Cardiac septum (tissue), 1 donor: ENCODE measurements at regions not wholly inside any gene's neighbourhood (a gene's known extent, or its start where the extent isn't known, plus 50 kb on each side); places are given as distances from the start of the nearest gene placed in this dataset.

Source experiments
- DNase-seq: peaks from one replicate; pipeline ENCODE4 v3.0.0-alpha.2; 2020; ENCODE audit warnings: low spot score
- intact Hi-C: fragments of 100-400 bp; cut with DNase I; formaldehyde crosslinking; loops from one replicate; pipeline ENCODE4 v1.14.0; 2022
- donor health status: DM: no; HTN: no; CAD: no.

GRCh38 chrX:42627891-42628290, 150.1 kb downstream of the PPP1R2C start:
- DNase-seq = no peak
- intact Hi-C loops = no loop called here

GRCh38 chrX:42624524-42624923, 153.4 kb downstream of the PPP1R2C start:
- no peak for DNase-seq
- intact Hi-C loops = no loop called here

GRCh38 chrX:42619068-42619467, 158.9 kb downstream of the PPP1R2C start:
- DNase-seq = no peak

DNA sequence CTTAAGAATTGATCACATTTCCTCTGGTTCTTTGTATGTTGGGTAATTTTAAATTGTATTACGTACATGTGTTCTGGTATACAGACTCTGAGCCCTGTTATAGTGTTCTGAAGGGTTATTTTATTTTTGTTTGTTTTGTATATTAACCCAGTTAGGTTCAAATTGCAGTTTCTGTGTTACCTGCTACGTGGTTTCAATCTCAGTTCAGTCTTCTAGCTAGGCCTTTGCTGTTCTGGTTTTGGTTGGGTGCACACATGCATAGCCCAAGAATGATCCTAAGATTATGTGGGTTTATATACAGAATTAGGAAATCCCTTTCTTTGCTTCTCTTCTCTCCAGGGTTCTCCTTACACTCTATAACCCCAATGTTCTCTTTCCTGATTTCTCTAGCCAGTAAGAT, 161.0 kb downstream of the PPP1R2C start:
- DNase-seq = no peak
- intact Hi-C loops = no loop called here

More at GRCh38 chrX:42619068-42619467, 158.9 kb downstream of the PPP1R2C start:
- intact Hi-C loops = no loop called here

DNA sequence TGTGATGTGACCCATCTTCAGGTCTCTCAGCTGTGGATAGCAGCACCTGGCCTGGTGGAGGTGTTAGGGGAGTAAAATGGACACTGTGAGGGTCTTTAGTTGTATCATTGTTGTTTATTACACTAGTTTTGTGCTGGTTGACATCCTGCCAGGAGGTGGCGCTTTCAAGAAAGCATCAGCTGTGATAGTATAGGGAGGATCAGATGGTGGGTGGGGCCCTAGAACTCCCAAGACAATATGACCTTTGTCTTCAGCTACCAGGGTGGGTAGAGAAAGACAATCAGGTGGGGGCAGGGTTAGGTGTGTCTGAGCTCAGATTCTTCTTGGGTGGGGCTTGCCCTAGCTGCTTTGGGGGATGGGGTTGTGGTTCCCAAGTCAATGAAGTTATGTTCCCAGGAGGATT, 162.8 kb downstream of the PPP1R2C start:
- intact Hi-C loops = no loop called here
- no peak for DNase-seq

- no peak for DNase-seq
- intact Hi-C loops = no loop called here
Measured at GRCh38 chrX:42606591-42606990, 171.4 kb downstream of the PPP1R2C start.

DNA sequence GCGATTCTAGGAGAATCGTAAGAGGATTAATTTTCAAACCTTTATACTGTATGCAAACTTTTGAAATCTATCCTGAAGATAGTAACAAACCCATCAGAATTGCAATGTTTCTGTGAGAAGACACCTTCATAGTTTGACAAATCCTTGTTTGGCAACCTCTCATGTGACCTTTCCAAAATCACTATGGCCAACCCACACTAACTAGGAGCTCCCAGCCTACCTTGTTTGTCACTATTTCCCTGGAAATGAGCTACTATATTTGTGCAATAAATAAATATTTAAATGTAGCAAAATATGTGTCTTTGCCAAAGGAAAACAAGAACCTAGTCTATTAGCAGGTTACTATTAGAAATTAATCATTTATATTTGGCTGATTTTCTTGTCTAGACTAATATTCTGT, 173.7 kb downstream of the PPP1R2C start:
- no peak for DNase-seq
- intact Hi-C loops = no loop called here

DNA sequence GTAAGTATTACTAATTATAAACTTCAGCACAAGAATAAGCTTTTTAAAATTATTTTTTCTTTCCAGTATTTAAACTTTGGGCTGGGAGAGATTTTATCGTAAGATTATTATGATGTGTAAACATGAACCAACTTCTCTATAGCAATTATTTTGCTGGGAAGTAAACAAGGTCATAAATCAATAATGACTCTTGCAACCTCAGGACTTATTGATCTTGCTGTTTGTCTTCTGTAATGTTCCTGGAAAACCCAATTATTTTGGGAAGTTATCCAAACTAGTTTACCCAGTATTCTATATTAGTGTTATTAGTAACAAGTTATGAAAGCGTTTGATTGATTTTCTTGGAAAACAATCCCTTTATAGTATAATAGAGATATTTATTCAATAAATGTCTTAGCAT, 174.9 kb downstream of the PPP1R2C start:
- intact Hi-C loops = no loop called here
- DNase-seq = no peak

GRCh38 chrX:42602566-42602965, 175.4 kb downstream of the PPP1R2C start:
- intact Hi-C loops = no loop called here
- DNase-seq = no peak

GRCh38 chrX:42602136-42602535, 175.8 kb downstream of the PPP1R2C start:
- no peak for DNase-seq
- intact Hi-C loops = no loop called here

GRCh38 chrX:42597481-42597880, 180.5 kb downstream of the PPP1R2C start:
- DNase-seq = no peak
- intact Hi-C loops = no loop called here

DNA sequence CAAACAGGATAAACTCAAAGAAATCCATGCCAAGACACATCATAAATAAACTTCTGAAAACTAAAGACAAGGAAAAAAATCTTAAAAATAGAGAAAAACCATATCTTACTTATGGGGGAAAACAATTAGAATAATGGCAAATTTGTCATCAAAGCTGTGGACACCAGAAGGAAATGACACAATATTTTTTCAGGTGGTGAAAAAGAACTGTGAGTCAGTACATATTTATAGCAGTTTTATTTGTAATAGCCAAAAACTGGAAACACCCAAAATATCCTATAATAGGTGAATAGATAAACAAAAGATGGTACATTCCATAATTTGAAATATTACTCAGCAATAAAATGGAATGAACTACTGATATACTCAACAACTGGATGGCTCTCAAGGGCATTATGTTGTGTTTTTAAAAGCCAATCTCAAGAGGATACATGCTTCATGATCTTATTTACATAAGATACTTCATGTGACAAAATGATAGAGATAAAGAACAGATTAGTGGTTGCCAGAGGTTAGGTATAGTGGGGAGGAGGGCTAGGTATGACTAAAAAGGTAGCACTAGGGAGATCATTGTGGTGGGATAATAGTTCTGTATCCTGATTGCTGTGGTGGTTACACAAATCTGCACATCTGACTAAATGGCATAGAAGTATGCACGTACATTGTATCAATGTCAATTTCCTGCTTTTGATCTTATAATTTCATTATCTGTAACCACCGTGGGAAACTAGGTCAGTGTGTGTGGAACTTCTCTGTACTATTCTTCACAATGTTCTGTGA, 191.9 kb downstream of the PPP1R2C start:
- intact Hi-C loops = no loop called here

GRCh38 chrX:42577936-42578470, 200.0 kb downstream of the PPP1R2C start:
- intact Hi-C loops = no loop called here
- no peak for DNase-seq

More for the DNA sequence above, 191.9 kb downstream of the PPP1R2C start:
- DNase-seq = no peak

GRCh38 chrX:42567268-42567667, 210.7 kb downstream of the PPP1R2C start:
- no peak for DNase-seq
- intact Hi-C loops = loop anchor here (10.0 kb wide), 1 partner anchor 62 kb away; no protein-coding TSS in a partner anchor

DNA sequence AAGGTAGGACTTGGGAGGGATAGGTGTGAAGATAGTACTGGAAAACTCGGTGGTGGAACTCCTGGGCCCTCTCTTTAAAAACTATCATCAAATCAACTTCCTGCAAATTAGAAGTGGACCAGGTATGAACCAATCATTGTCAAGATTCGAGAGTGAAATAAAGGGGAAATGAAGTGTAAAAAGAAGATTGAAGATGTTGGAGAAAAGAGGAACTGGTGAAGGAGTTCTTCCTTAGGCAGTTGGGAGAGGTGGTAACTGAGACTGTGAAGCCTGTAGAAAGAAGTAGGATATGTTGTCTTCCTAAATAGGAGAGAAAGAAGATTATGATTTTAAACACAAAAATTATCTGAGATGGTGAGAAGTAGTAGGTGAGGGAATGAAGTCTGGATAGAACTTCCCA, 212.2 kb downstream of the PPP1R2C start:
- intact Hi-C loops = loop anchor here (10.0 kb wide), 1 partner anchor 61 kb away; no protein-coding TSS in a partner anchor
- no peak for DNase-seq

GRCh38 chrX:42546800-42547199, 231.2 kb downstream of the PPP1R2C start:
- intact Hi-C loops = no loop called here
- no peak for DNase-seq

DNA sequence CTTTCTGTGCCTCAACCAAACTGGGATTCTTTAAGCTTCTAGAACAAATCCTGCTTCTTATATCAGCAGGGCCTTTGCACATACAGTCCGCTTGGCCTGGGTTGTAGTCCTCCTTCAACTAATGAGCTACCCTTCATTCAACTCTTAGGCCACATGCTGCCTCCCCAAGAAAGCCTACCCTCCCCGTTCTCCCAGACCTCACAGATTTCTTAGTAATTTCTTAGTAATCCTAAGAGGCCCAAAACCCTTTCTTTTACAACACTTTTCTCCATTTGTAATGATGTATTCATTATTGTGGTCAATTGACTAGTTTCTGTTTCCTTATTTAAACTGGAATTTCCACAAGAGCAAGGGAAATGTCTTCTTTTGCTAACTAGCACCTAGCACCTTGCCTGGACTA, 233.1 kb downstream of the PPP1R2C start:
- intact Hi-C loops = no loop called here
- DNase-seq = no peak

DNA sequence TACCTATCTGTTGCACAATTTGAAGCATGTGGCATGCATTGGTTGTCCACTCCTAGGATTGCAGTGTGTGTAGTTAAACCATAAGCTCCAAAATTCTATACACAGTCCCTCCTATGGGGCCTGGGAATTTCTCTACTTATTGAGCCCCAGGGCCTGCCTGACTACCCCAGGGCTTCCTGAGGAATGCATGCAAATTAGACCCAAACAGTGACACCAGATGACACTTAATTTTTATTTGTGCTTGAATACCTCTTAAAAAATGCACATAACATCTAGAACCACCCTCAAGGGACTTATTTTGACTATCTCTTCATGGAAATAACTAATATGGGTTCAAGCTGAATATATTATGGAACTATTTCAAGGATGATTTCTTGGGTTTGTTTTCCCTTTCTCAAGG, 236.4 kb downstream of the PPP1R2C start:
- no peak for DNase-seq
- intact Hi-C loops = no loop called here

GRCh38 chrX:42540146-42540545, 237.8 kb downstream of the PPP1R2C start:
- intact Hi-C loops = no loop called here
- DNase-seq = no peak

GRCh38 chrX:42538405-42538804, 239.6 kb downstream of the PPP1R2C start:
- no peak for DNase-seq
- intact Hi-C loops = no loop called here

DNA sequence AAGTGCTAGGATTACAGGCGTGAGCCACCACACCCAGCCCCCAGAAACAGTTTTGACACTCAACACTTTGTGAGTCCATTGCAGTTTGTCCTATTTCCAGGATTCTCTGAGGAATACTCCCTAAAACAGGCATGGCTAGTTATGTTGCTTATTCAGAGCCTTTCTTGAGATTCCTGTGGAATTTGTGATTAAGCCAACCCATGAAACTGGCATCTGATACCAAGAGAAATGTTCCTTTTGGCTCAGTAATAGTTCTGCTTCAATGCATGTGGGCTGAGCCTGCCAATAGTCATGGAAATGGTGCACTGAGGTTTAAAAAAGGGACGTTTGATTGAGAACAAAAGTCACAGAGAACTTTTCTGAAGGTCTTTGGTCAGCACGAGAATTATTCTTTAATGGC, 241.7 kb downstream of the PPP1R2C start:
- no peak for DNase-seq
- intact Hi-C loops = no loop called here
